Vagina (tissue), 2 donors: ENCODE measurements at regions not wholly inside any gene's neighbourhood (a gene's known extent, or its start where the extent isn't known, plus 50 kb on each side); places are given as distances from the start of the nearest gene placed in this dataset.

Source experiments
- CTCF ChIP-seq, 3 experiments: fragments of 450-650 bp in 2 of 3; fragments of 200-600 bp in 1 of 3; sonication (generic) in 1 of 3; IDR thresholded peaks; one replicate each; pipeline ENCODE4 v1.5.1; 2017 to 2019; ENCODE audit warnings: antibody characterized with exemption in 3 of 3, mild to moderate bottlenecking in 2 of 3, moderate library complexity in 2 of 3
- POLR2AphosphoS5 ChIP-seq, 2 donors: sonication (generic); formaldehyde crosslinking; IDR thresholded peaks; one replicate each; pipeline ENCODE4 v1.9.0; 2017; ENCODE audit warnings: antibody characterized with exemption in 2 of 2, mild to moderate bottlenecking in 2 of 2, low read depth in 1 of 2; ENCODE audit not compliant: insufficient read depth in 1 of 2

GRCh38 chr2:43085929-43086328 is 140.5 kb downstream of the ZFP36L2 start:
- TF ChIP-seq CTCF (IDR thresholded peaks at IDR 0.05) (no peak), POLR2AphosphoS5 (IDR thresholded peaks at IDR 0.05; ENCODE audit: insufficient read depth in 1 of 2, low read depth in 1 of 2) (no peak)
